22Rv1 (cell line): ENCODE measurements at regions not wholly inside any gene's neighbourhood (a gene's known extent, or its start where the extent isn't known, plus 50 kb on each side); places are given as distances from the start of the nearest gene placed in this dataset.

Experiments used
- H3K27ac ChIP-seq: fragments of 450-650 bp; 2 replicates; pipeline ENCODE4 v1.5.1; 2017
- CTCF ChIP-seq: fragments of 450-650 bp; IDR thresholded peaks from 2 replicates; pipeline ENCODE4 v1.5.1; 2017; ENCODE audit warnings: mild to moderate bottlenecking
- ZFX ChIP-seq: fragments of 450-650 bp; IDR thresholded peaks from 2 replicates; pipeline ENCODE4 v1.6.1; 2017; ENCODE audit warnings: antibody characterized with exemption, borderline replicate concordance

- H3K27ac ChIP-seq: peak overlapping the region; percentile 38
- TF ChIP-seq ZFX (no peak), CTCF (no peak)
These were observed 185.3 kb upstream of the ARGLU1 start for GRCh38 chr13:106753251-106753650.

- TF ChIP-seq ZFX (no peak), CTCF (no peak)
- peak overlapping the region; percentile 38 for H3K27ac ChIP-seq
These were observed 184.7 kb upstream of the ARGLU1 start for GRCh38 chr13:106752584-106753170.

- no peak overlapping the region for H3K27ac ChIP-seq
- TF ChIP-seq CTCF (no peak), ZFX (no peak)
These were observed 180.8 kb upstream of the ARGLU1 start for GRCh38 chr13:106748785-106749184.

- H3K27ac ChIP-seq: no peak overlapping the region
- TF ChIP-seq ZFX (no peak), CTCF (no peak)
These were observed 176.6 kb upstream of the ARGLU1 start for GRCh38 chr13:106744516-106744915.

GRCh38 chr13:106738186-106738678 lies 170.3 kb upstream of the ARGLU1 start:
- TF ChIP-seq CTCF (no peak), ZFX (no peak)
- no peak overlapping the region for H3K27ac ChIP-seq

- no peak for TF ChIP-seq ZFX
- TF ChIP-seq CTCF: no peak
- peak overlapping the region; percentile 30; the same call in 1 of the 2 replicates for H3K27ac ChIP-seq
These were observed 169.0 kb upstream of the ARGLU1 start for GRCh38 chr13:106736941-106737340.

- no peak for TF ChIP-seq ZFX
- TF ChIP-seq CTCF: no peak
- no peak overlapping the region for H3K27ac ChIP-seq
These were observed 166.3 kb upstream of the ARGLU1 start for GRCh38 chr13:106734198-106734597.
